SK-N-SH treated with all-trans-retinoic acid at 6 μM for 48 hours (cell line): ENCODE measurements at regions not wholly inside any gene's neighbourhood (a gene's known extent, or its start where the extent isn't known, plus 50 kb on each side); places are given as distances from the start of the nearest gene placed in this dataset.

Experiments used
- ATAC-seq: fragments of 200-7000 bp; cut with Tn5 transposase; 3 replicates; pipeline ENCODE4 v1.9.1; 2020; ENCODE audit warnings: mild to moderate bottlenecking, moderate library complexity
- ARNTL ChIP-seq: fragments of 450-650 bp; formaldehyde crosslinking; IDR thresholded peaks from 2 replicates; pipeline ENCODE4 v1.5.0; 2020; ENCODE audit warnings: low read depth, mild to moderate bottlenecking, moderate library complexity, borderline replicate concordance
- BACH2 ChIP-seq: fragments of 250-450 bp; sonication (Bioruptor Pico); IDR thresholded peaks from 2 replicates; pipeline ENCODE4 v1.9.0; 2021; ENCODE audit warnings: mild to moderate bottlenecking, borderline replicate concordance
- CSDC2 ChIP-seq: fragments of 250-450 bp; sonication (Bioruptor Pico); IDR thresholded peaks from 2 replicates; pipeline ENCODE4 v1.5.0; 2020; ENCODE audit warnings: mild to moderate bottlenecking, moderate library complexity
- ESRRG ChIP-seq: fragments of 250-450 bp; sonication (Bioruptor Pico); IDR thresholded peaks from 2 replicates; pipeline ENCODE4 v1.6.1; 2021; ENCODE audit warnings: mild to moderate bottlenecking
- GLIS3 ChIP-seq: fragments of 250-450 bp; sonication (Bioruptor Pico); IDR thresholded peaks from 2 replicates; pipeline ENCODE4 v1.5.0; 2020; ENCODE audit warnings: mild to moderate bottlenecking, moderate library complexity
- ISL1 ChIP-seq: fragments of 250-450 bp; sonication (Bioruptor Pico); IDR thresholded peaks from 2 replicates; pipeline ENCODE4 v2.1.2; 2022; ENCODE audit warnings: mild to moderate bottlenecking, moderate library complexity
- OSR1 ChIP-seq: fragments of 250-450 bp; sonication (Bioruptor Pico); IDR thresholded peaks from 2 replicates; pipeline ENCODE4 v1.8.0; 2022; ENCODE audit warnings: moderate library complexity, mild to moderate bottlenecking, inconsistent platforms
- PPARA ChIP-seq: fragments of 250-450 bp; sonication (Bioruptor Pico); IDR thresholded peaks from 2 replicates; pipeline ENCODE4 v1.5.0; 2020; ENCODE audit warnings: mild to moderate bottlenecking, borderline replicate concordance
- RARB ChIP-seq: fragments of 250-450 bp; sonication (Bioruptor Pico); IDR thresholded peaks from 2 replicates; pipeline ENCODE4 v1.8.0; 2021; ENCODE audit warnings: mild to moderate bottlenecking, moderate library complexity
- SNAI2 ChIP-seq: fragments of 250-450 bp; sonication (Bioruptor Pico); IDR thresholded peaks from 2 replicates; pipeline ENCODE4 v1.5.0; 2020; ENCODE audit warnings: mild to moderate bottlenecking, moderate library complexity
- TCF4 ChIP-seq: fragments of 250-450 bp; sonication (Bioruptor Pico); IDR thresholded peaks from 2 replicates; pipeline ENCODE4 v1.8.0; 2021; ENCODE audit warnings: mild to moderate bottlenecking, moderate library complexity, borderline replicate concordance
- TOX ChIP-seq: fragments of 250-450 bp; sonication (Bioruptor Pico); IDR thresholded peaks from 2 replicates; pipeline ENCODE4 v1.8.0; 2021; ENCODE audit warnings: mild to moderate bottlenecking, moderate library complexity, borderline replicate concordance
- ZC3H10 ChIP-seq: fragments of 250-450 bp; sonication (Bioruptor Pico); IDR thresholded peaks from 2 replicates; pipeline ENCODE4 v1.5.1; 2021; ENCODE audit warnings: mild to moderate bottlenecking, moderate library complexity
- ZFP3 ChIP-seq: fragments of 250-450 bp; sonication (Bioruptor Pico); IDR thresholded peaks from 2 replicates; pipeline ENCODE4 v1.5.0; 2020; ENCODE audit warnings: mild to moderate bottlenecking, moderate library complexity
- ZNF565 ChIP-seq: fragments of 450-650 bp; formaldehyde crosslinking; conservative IDR thresholded peaks from 2 replicates; pipeline ENCODE4 v1.5.0; 2020; ENCODE audit warnings: low read depth, mild to moderate bottlenecking, moderate library complexity
- ZNF70 ChIP-seq: fragments of 450-650 bp; formaldehyde crosslinking; IDR thresholded peaks from 2 replicates; pipeline ENCODE4 v1.5.0; 2020; ENCODE audit warnings: mild to moderate bottlenecking, moderate library complexity
- ZNF8 ChIP-seq: fragments of 450-650 bp; formaldehyde crosslinking; IDR thresholded peaks from 2 replicates; pipeline ENCODE4 v1.5.0; 2020; ENCODE audit warnings: mild to moderate bottlenecking, moderate library complexity
- TF ChIP-seq, protein P1 (sequence below): fragments of 250-450 bp; sonication (Bioruptor Pico); IDR thresholded peaks from 2 replicates; pipeline ENCODE4 v1.5.0; 2020; ENCODE audit warnings: mild to moderate bottlenecking, moderate library complexity
- TF ChIP-seq, protein P2 (sequence below): fragments of 250-450 bp; sonication (Bioruptor Pico); IDR thresholded peaks from 2 replicates; pipeline ENCODE4 v1.8.0; 2021; ENCODE audit warnings: low read depth, mild to moderate bottlenecking, moderate library complexity, borderline replicate concordance
- TF ChIP-seq, protein P3 (sequence below): fragments of 250-450 bp; sonication (Bioruptor Pico); IDR thresholded peaks from 2 replicates; pipeline ENCODE4 v1.8.0; 2020; ENCODE audit warnings: mild to moderate bottlenecking, moderate library complexity, borderline replicate concordance
- TF ChIP-seq, protein P4 (sequence below): fragments of 250-450 bp; sonication (Bioruptor Pico); IDR thresholded peaks from 2 replicates; pipeline ENCODE4 v1.5.1; 2020; ENCODE audit warnings: low read depth, mild to moderate bottlenecking, moderate library complexity
- TF ChIP-seq, protein P5 (sequence below): fragments of 250-450 bp; sonication (Bioruptor Pico); IDR thresholded peaks from 2 replicates; pipeline ENCODE4 v1.5.1; 2021; ENCODE audit warnings: mild to moderate bottlenecking, moderate library complexity

DNA sequence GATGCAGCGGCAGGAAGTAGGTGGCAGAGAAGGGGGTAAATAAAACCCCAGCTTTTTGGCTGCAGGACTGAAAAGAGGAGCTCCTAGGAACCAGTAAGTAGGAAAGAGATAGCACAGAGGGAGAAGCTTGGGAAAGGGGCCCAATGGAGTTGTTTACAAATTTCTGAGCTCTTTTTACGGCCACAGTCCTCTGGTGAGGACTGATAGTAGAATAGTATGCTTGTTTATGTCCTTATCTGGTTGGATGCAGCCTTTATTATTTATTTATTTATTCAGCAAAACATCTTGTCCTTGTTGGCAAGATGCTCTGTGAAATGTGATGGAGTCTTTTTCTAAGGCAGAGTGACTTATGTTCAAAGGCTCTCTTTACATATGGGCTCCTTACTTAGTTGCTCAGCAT lies 119.7 kb upstream of the AHI1 start:
- no peak for ATAC-seq
- TF ChIP-seq CSDC2 (CRISPR knock-in tag) (no peak), RARB (CRISPR knock-in tag) (no peak), ARNTL (CRISPR knock-in tag) (no peak), ISL1 (CRISPR knock-in tag) (no peak), TOX (CRISPR knock-in tag) (no peak), ZFP3 (CRISPR knock-in tag) (no peak), GLIS3 (CRISPR knock-in tag) (no peak), ZC3H10 (CRISPR knock-in tag) (no peak), ESRRG (CRISPR knock-in tag) (no peak), ZNF70 (no peak), SNAI2 (CRISPR knock-in tag) (no peak), PPARA (CRISPR knock-in tag) (no peak), BACH2 (no peak), ZNF8 (CRISPR knock-in tag) (no peak), OSR1 (CRISPR knock-in tag) (no peak), TCF4 (no peak), ZNF565 (no peak)
- TF ChIP-seq, protein P1, sequence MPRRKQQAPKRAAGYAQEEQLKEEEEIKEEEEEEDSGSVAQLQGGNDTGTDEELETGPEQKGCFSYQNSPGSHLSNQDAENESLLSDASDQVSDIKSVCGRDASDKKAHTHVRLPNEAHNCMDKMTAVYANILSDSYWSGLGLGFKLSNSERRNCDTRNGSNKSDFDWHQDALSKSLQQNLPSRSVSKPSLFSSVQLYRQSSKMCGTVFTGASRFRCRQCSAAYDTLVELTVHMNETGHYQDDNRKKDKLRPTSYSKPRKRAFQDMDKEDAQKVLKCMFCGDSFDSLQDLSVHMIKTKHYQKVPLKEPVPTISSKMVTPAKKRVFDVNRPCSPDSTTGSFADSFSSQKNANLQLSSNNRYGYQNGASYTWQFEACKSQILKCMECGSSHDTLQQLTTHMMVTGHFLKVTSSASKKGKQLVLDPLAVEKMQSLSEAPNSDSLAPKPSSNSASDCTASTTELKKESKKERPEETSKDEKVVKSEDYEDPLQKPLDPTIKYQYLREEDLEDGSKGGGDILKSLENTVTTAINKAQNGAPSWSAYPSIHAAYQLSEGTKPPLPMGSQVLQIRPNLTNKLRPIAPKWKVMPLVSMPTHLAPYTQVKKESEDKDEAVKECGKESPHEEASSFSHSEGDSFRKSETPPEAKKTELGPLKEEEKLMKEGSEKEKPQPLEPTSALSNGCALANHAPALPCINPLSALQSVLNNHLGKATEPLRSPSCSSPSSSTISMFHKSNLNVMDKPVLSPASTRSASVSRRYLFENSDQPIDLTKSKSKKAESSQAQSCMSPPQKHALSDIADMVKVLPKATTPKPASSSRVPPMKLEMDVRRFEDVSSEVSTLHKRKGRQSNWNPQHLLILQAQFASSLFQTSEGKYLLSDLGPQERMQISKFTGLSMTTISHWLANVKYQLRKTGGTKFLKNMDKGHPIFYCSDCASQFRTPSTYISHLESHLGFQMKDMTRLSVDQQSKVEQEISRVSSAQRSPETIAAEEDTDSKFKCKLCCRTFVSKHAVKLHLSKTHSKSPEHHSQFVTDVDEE (CRISPR knock-in tag) = no peak
- TF ChIP-seq, protein P2, sequence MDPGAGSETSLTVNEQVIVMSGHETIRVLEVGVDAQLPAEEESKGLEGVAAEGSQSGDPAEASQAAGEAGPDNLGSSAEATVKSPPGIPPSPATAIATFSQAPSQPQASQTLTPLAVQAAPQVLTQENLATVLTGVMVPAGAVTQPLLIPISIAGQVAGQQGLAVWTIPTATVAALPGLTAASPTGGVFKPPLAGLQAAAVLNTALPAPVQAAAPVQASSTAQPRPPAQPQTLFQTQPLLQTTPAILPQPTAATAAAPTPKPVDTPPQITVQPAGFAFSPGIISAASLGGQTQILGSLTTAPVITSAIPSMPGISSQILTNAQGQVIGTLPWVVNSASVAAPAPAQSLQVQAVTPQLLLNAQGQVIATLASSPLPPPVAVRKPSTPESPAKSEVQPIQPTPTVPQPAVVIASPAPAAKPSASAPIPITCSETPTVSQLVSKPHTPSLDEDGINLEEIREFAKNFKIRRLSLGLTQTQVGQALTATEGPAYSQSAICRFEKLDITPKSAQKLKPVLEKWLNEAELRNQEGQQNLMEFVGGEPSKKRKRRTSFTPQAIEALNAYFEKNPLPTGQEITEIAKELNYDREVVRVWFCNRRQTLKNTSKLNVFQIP (CRISPR knock-in tag) = no peak

DNA sequence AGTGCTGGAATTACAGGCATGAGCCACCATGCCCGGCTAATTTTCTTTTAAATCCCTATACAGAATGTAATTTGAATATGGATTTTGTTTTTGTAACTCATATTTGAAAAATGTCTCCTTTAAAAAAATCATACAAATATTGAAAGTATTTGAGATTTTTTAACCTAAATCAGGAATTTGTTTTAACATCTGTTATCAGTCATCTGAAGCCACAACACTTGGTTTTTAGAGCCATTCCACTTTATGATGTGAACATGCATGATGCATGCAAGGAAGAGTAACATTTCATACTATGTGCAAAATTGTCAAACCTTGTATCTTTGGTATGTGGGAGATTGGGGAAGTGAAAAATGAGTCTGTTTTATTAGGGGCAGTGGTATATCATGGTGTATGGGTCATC lies 124.5 kb upstream of the AHI1 start:
- TF ChIP-seq BACH2 = no peak
- TF ChIP-seq, protein P3, sequence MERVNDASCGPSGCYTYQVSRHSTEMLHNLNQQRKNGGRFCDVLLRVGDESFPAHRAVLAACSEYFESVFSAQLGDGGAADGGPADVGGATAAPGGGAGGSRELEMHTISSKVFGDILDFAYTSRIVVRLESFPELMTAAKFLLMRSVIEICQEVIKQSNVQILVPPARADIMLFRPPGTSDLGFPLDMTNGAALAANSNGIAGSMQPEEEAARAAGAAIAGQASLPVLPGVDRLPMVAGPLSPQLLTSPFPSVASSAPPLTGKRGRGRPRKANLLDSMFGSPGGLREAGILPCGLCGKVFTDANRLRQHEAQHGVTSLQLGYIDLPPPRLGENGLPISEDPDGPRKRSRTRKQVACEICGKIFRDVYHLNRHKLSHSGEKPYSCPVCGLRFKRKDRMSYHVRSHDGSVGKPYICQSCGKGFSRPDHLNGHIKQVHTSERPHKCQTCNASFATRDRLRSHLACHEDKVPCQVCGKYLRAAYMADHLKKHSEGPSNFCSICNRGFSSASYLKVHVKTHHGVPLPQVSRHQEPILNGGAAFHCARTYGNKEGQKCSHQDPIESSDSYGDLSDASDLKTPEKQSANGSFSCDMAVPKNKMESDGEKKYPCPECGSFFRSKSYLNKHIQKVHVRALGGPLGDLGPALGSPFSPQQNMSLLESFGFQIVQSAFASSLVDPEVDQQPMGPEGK (CRISPR knock-in tag) = no peak
- no peak for TF ChIP-seq ZFP3 (CRISPR knock-in tag)
- no peak for TF ChIP-seq ARNTL (CRISPR knock-in tag)
- TF ChIP-seq, protein P2 (CRISPR knock-in tag) = no peak
- TF ChIP-seq, protein P4, sequence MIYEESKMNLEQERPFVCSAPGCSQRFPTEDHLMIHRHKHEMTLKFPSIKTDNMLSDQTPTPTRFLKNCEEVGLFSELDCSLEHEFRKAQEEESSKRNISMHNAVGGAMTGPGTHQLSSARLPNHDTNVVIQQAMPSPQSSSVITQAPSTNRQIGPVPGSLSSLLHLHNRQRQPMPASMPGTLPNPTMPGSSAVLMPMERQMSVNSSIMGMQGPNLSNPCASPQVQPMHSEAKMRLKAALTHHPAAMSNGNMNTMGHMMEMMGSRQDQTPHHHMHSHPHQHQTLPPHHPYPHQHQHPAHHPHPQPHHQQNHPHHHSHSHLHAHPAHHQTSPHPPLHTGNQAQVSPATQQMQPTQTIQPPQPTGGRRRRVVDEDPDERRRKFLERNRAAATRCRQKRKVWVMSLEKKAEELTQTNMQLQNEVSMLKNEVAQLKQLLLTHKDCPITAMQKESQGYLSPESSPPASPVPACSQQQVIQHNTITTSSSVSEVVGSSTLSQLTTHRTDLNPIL (CRISPR knock-in tag) = no peak
- TF ChIP-seq ZNF565 = no peak
- TF ChIP-seq TCF4 = no peak
- no peak for TF ChIP-seq OSR1 (CRISPR knock-in tag)
- no peak for TF ChIP-seq SNAI2 (CRISPR knock-in tag)
- TF ChIP-seq, protein P5, sequence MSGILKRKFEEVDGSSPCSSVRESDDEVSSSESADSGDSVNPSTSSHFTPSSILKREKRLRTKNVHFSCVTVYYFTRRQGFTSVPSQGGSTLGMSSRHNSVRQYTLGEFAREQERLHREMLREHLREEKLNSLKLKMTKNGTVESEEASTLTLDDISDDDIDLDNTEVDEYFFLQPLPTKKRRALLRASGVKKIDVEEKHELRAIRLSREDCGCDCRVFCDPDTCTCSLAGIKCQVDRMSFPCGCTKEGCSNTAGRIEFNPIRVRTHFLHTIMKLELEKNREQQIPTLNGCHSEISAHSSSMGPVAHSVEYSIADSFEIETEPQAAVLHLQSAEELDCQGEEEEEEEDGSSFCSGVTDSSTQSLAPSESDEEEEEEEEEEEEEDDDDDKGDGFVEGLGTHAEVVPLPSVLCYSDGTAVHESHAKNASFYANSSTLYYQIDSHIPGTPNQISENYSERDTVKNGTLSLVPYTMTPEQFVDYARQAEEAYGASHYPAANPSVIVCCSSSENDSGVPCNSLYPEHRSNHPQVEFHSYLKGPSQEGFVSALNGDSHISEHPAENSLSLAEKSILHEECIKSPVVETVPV (CRISPR knock-in tag) = no peak
- TF ChIP-seq, protein P1 (CRISPR knock-in tag) = no peak
- no peak for TF ChIP-seq PPARA (CRISPR knock-in tag)
- TF ChIP-seq CSDC2 (CRISPR knock-in tag) = no peak
- TF ChIP-seq ZNF8 (CRISPR knock-in tag) = no peak
- TF ChIP-seq ZNF70 = no peak
- TF ChIP-seq ZC3H10 (CRISPR knock-in tag) = no peak
- TF ChIP-seq ESRRG (CRISPR knock-in tag) = no peak
- no peak for ATAC-seq
